NCI-H345 (cell line): ENCODE measurements at regions not wholly inside any gene's neighbourhood (a gene's known extent, or its start where the extent isn't known, plus 50 kb on each side); places are given as distances from the start of the nearest gene placed in this dataset.
A peak's percentile ranks its signal among the peaks of the same experiment; 100 is the strongest.
"Not testable (repeated sequence)": the region's sequence is repeated elsewhere in the genome, so short reads cannot be mapped to it uniquely, and the experiment has no call there.

Experiments used
- DNase-seq: peaks from one replicate; lab custom pipeline; 2025; lab: John Stamatoyannopoulos, UW

- DNase-seq = no peak
Measured at GRCh38 chr7:13792208-13792607, 197.3 kb downstream of the ETV1 start.

- no peak for DNase-seq
Measured at GRCh38 chr7:13793926-13794325, 195.5 kb downstream of the ETV1 start.

- DNase-seq = no peak
Measured at GRCh38 chr7:13794581-13794980, 194.9 kb downstream of the ETV1 start.

- no peak for DNase-seq
Measured at GRCh38 chr7:13797545-13797944, 191.9 kb downstream of the ETV1 start.

GRCh38 chr7:13800694-13801448, 188.6 kb downstream of the ETV1 start:
- DNase-seq = no peak

GRCh38 chr7:13801669-13802068, 187.8 kb downstream of the ETV1 start:
- no peak for DNase-seq

- DNase-seq = no peak
Measured at GRCh38 chr7:13802651-13803050, 186.8 kb downstream of the ETV1 start.

- no peak for DNase-seq
Measured at GRCh38 chr7:13803134-13803533, 186.3 kb downstream of the ETV1 start.

- DNase-seq = not testable (repeated sequence)
Measured at GRCh38 chr7:13806089-13806867, 183.2 kb downstream of the ETV1 start.

GRCh38 chr7:13817230-13817629, 172.2 kb downstream of the ETV1 start:
- DNase-seq = not testable (repeated sequence)

GRCh38 chr7:13821152-13821787, 168.2 kb downstream of the ETV1 start:
- DNase-seq = no peak

GRCh38 chr7:13822678-13823077, 166.8 kb downstream of the ETV1 start:
- no peak for DNase-seq

- no peak for DNase-seq
Measured at GRCh38 chr7:13826752-13827151, 162.7 kb downstream of the ETV1 start.

GRCh38 chr7:13827716-13828115, 161.8 kb downstream of the ETV1 start:
- no peak for DNase-seq

- no peak for DNase-seq
Measured at GRCh38 chr7:13829231-13829630, 160.2 kb downstream of the ETV1 start.

- peak; percentile 67 for DNase-seq
Measured at GRCh38 chr7:13829914-13830900, 159.3 kb downstream of the ETV1 start.

GRCh38 chr7:13832346-13832745, 157.1 kb downstream of the ETV1 start:
- DNase-seq = no peak

- DNase-seq = no peak
Measured at GRCh38 chr7:13834328-13834761, 155.1 kb downstream of the ETV1 start.

GRCh38 chr7:13835442-13835841, 154.0 kb downstream of the ETV1 start:
- no peak for DNase-seq

GRCh38 chr7:13839063-13839462, 150.4 kb downstream of the ETV1 start:
- DNase-seq = peak; percentile 54
